Adrenal gland (tissue), 5 donors: ENCODE measurements at regions not wholly inside any gene's neighbourhood (a gene's known extent, or its start where the extent isn't known, plus 50 kb on each side); places are given as distances from the start of the nearest gene placed in this dataset.

ENCODE experiments used
- POLR2A ChIP-seq, 2 donors: fragments of 450-650 bp; IDR thresholded peaks; one replicate each; pipeline ENCODE4 v1.6.1; 2017; ENCODE audit warnings: antibody characterized with exemption in 2 of 2, mild to moderate bottlenecking in 2 of 2, moderate library complexity in 1 of 2
- TF ChIP-seq, protein P1 (sequence below), 6 experiments: fragments of 450-650 bp in 4 of 6; fragments of 200-600 bp in 2 of 6; sonication (generic) in 1 of 6; IDR thresholded peaks; 1 replicate in 5 of 6; 2 replicates in 1 of 6; pipeline versions ENCODE4 v1.5.1 to v1.8.0; 2016 to 2021; ENCODE audit warnings: antibody characterized with exemption in 6 of 6, mild to moderate bottlenecking in 2 of 6, moderate library complexity in 1 of 6
- donor health status: DM: no; HTN: no; CAD: no.

DNA sequence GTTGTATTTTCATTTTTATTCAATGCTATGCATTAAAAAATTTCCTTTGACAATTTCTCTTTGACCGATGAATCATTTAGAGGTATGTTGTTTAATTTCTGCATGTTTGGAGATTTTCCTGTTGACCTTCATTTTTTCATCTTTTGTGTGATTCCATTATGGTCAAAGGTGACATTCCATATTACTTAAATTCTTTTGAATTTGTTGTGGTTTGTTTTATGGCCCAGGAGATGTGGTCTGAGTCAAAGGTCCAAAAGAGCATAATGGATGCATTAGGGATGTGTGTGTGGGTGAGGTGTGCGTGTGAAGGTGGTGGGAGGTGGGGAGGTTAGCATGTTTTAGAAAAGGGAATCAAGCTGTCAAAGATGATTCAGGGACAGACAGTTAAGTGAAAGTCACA is 76.0 kb upstream of the GIMD1 start:
- TF ChIP-seq, protein P1, sequence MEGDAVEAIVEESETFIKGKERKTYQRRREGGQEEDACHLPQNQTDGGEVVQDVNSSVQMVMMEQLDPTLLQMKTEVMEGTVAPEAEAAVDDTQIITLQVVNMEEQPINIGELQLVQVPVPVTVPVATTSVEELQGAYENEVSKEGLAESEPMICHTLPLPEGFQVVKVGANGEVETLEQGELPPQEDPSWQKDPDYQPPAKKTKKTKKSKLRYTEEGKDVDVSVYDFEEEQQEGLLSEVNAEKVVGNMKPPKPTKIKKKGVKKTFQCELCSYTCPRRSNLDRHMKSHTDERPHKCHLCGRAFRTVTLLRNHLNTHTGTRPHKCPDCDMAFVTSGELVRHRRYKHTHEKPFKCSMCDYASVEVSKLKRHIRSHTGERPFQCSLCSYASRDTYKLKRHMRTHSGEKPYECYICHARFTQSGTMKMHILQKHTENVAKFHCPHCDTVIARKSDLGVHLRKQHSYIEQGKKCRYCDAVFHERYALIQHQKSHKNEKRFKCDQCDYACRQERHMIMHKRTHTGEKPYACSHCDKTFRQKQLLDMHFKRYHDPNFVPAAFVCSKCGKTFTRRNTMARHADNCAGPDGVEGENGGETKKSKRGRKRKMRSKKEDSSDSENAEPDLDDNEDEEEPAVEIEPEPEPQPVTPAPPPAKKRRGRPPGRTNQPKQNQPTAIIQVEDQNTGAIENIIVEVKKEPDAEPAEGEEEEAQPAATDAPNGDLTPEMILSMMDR (IDR thresholded peaks at IDR 0.05) = no peak
- TF ChIP-seq POLR2A (IDR thresholded peaks at IDR 0.05) = no peak
